ENCODE measurements at regions not wholly inside any gene's neighbourhood (a gene's known extent, or its start where the extent isn't known, plus 50 kb on each side); places are given as distances from the start of the nearest gene placed in this dataset.
"Not testable (repeated sequence)": the region's sequence is repeated elsewhere in the genome, so short reads cannot be mapped to it uniquely, and the experiment has no call there.

DNA sequence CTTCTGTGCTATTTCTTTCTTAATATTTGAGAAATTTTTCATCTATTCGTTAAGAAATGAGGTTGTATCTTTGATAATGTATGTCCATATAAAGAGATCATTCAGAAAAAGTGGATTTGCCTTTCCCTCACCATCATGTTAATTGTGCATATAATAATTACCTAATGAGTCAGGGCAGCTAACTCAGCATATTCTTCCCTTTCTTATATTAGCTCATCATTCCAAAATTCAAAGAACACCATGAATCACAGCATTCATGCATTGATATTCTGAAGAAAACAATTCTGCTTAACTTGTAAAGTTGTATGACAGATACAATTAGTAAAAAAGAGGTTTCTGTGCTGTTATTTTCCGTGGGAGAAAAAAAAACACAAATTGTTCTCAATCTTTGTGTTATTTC is 630.6 kb downstream of the TLE1 start:
- no peak for DNase-seq

DNA sequence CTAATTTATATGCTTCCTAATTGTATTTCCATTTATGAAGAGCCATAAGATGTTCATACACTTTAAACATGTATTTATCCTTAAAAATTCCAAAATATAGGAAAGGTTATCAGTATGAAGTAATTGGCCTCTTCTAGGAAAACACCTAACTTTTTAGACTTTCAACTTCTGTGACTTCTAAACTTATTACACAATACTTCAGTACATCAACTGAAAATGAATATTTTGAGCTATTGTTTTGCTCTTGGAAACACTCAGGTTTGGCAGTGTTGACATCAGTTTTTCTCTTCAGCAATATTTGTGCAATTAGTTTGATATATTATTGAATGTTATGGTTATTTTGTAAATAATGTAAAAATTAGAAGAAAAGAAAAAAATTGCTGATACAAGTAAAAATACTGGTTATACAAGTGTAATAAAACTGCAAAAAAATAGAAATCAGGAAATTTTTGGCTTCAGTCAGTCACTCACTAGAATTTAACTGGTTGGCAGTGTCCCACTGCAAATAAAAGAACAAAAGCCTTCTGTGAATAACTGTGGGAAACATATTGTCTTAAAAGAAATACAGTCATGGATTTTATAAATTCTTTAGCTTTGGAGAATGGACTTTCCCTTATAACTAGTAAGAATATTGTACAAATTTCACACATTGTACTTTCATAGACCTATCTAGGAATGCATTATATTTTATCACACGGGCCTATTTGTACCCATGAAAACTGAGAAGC is 635.9 kb downstream of the TLE1 start:
- DNase-seq = no peak

DNA sequence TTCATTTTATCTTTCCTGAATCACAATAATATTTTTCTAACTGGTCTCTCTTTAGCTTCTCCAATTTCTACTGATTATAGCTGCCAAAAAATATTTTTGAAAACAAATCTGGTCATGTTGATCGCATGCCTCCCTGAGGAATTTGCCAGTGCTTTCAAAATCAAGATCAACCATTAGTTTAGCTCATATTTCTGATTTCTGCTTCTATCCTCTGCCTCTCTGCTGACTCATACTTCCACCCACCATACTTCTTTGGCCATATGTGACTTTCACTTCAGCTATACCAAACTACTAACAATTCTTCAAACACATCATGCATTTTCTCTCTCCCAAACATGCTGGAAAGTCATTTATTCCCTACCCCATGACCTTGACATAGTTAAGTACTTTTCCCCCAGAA is 636.5 kb downstream of the TLE1 start:
- peak; percentile 71 for DNase-seq

DNA sequence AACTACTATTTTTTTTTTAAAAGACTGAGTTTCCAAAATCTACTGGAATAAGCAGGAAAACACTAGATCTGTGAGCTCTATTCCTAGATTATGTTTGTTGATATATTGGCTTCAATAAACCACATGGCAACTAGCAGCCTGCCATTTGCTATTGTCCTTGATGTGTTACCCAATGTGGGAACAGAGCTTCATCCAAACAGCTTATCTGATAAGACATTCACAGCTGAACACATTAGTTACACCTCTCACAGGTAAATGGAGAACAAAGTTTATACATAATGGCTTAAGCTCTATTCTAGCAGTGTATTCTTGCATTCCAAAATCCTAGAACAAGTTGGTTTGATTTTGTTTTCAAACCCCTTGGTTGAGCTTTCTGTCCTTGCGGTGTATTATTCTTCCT is 642.1 kb downstream of the TLE1 start:
- DNase-seq = no peak

DNA sequence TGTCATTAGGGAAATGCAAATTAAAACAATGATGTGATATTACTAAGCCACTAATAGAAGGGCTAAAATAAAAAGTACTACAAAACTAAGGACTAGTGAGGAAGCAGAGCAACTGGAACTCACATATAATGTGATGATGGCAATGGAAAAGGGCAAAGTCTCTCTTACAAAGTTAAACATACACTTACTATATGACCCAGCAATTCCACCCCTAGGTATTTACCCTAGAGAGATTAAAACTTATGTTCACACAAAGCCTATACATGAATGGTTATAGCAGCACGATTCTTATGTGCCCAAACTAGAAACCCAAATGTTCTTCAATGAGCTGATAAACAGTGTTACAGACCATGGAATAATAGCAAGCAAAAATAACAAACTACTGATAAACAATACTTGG is 643.7 kb downstream of the TLE1 start:
- DNase-seq = no peak

DNA sequence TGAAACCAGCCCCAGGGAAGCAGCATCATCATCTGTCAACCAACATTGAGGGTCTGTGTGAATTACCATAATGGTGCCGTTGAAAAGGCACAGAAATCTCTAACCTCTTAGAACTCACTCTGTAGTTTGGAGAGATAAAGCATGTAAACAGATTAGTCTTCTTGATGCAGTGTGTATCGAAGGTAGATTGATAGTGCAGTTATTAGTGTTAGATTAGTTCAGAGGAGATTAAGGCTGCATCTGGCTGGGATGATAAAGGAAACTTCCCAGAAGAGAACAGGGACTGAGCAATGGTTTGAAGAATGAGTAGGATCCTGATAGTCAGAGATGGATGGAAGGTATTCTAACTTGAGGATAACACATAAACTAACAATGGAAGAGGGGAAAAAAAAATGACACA is 651.5 kb downstream of the TLE1 start:
- DNase-seq = no peak

DNA sequence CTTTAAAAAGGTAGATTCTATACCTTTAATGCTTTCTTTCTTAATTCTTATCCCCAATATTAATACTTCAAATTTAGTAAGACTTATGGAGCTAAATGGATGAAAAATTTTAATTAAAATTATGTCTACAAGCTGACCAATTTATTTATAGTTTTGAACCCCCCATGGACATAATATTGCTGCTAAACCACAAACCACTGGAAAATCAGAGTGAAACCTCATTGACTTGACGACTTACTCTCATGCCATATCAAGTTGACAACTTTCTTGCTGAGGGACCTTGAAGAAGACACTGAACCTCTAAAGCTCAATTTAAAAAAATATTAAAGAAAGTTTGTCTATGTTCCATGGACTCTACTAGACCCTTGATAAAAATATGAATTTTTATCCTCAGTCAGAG is 653.7 kb downstream of the TLE1 start:
- DNase-seq = no peak

DNA sequence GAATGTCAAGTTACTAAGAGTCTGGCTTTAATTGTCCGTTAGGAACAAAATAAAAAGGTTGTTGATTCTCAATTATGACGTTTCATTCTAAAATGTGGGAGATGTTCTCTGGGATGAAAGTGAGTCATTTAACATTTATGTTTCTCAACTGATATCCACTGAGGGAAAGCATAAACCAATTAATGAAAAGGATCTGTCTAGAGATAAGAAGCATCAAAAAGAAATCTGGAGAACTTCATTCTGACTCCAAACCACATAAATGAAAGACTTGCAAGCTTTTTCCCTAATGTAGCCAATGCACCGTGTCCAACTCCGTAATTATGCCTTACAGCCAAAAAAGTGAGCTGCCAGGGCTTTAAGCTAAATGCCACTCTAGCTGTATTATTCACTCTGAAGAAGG is 654.2 kb downstream of the TLE1 start:
- DNase-seq = no peak

DNA sequence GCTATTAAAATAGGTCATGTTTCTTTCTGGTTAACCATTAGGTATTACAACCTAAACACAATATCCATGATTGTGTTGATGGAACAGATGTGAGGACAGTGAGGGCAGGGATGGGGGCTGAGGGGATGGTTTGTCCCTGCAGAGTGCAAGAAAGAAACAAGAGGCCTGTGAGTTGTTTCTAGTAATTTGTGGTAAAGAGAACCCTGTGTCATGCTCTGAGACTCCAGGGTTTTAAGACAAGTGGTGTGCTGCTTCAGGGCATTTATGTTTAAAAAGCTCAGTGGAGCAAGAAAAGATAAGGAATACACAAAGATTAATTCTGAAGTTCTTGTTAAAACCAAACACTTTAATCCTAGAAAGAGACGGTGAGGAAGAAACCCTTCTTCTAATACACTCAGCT is 656.5 kb downstream of the TLE1 start:
- no peak for DNase-seq

DNA sequence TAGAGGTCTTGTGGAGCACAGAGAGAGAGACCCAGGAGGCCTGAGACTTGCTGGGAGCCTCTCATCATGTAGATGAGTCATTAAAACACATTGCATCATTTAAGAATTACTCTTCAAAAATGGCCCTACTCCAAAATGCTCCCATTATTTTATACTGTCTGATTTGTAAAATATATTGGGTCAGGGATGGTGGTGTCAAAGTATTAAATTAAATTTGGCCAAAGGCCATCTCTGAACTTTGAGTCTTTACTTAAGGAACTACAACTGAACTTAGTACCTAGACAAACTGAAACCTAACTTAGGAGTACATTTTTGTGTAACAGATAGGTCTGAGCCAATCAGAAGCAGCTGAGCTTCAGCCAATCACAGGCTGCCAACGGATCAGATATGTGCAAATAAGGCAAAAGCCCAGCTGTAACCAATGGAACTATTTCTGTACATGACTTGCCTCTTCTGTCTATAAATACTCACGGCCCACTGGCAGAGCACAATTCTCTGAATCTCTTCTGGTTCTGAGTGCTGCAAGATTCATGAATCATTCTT is 657.2 kb downstream of the TLE1 start:
- peak; percentile 87 for DNase-seq

DNA sequence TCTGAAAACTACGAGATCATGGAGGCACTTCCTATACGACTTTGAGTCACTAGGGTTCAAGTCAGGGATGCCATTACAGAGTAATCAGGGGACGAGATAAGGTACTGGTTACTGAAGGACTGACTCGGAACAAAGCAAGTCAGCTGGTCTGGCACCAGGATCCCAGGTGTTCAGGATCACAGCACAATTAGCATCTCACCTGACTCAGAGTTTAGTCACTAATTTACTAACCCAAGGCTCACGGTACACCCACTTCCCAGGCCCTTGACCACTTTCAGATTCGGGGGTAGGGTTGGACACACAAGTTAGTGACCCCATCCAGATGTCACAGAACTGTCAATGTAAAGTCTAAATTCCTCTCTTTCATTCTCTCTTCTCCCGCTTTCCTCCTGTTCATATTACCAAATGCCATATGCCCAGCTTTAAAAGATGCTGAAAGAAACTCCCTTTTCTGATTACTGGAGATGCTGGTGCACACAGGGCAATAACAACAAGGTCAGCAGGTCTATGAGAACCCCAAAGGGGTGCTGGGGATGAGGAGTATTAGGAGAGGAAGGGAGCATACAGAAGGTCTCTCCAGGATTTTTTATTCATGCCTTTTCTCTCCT is 657.8 kb downstream of the TLE1 start:
- DNase-seq = no peak

DNA sequence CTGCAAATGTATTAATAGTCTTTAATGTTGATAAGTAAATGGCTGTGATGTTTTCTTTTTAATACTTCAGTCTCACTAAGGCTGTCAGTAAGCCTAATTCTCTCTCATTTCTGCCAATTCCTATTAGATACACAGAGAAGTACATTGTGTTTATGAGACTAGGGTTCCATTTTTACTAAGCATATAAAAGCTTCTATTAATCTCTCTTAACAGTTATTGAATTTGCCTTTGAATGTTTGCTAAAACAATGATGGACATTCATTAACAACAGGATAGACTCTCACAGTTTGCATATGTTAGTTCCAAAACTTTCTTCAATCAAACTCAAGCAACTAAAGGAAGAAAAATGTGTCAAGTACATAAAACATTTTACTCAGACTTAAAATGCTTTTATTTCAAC is 659.3 kb downstream of the TLE1 start:
- no peak for DNase-seq

DNA sequence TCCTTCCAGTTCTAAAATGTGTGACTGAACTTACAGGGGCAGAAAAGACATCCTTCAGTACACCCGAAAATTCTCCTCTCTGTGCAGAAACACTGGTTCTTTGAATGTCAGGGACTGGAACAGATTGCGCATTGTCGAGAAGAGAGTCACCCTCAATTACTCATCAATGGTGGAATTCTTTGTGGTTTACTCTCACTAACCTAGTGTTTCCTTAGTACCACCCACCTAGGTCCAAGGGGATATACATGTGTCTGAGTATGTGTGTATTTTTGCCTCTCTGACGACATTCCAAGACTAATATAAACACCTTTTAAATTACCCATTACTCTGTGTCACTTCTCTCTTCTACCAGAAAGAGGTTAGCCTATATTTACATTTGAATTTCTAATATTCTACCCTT is 660.8 kb downstream of the TLE1 start:
- no peak for DNase-seq

DNA sequence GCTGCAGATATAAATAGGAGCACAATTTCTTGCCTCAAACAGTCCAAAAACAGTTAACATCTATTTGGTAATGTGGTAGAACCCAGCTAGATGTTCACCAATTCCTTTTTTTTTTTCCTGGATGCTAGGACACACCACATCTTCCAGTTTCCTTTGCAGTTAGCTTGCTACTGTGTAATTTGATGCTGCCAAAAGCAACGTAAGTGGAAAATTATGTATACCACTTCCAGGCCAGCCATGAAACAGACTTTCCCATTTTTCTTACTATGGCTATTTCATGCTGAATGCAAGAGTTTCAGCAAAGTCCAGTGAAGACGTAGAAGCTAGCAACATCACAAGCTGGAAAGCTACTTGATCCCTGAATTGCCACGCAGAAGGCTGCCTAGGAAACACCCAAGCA is 667.2 kb downstream of the TLE1 start:
- no peak for DNase-seq

DNA sequence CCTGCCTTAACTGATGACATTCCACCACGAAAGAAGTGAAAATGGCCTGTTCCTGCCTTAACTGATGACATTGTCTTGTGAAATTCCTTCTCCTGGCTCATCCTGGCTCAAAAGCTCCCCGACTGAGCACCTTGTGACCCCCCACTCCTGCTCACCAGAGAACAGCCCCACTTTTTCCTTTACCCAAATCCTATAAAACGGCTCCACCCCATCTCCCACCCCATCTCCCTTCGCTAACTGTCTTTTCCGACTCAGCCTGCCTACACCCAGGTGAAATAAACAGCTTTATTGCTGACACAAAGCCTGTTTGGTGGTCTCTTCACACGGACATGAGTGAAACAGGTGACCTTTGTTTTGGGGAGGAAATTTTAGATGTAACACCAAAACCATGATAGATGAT is 674.4 kb downstream of the TLE1 start:
- not testable (repeated sequence) for DNase-seq

DNA sequence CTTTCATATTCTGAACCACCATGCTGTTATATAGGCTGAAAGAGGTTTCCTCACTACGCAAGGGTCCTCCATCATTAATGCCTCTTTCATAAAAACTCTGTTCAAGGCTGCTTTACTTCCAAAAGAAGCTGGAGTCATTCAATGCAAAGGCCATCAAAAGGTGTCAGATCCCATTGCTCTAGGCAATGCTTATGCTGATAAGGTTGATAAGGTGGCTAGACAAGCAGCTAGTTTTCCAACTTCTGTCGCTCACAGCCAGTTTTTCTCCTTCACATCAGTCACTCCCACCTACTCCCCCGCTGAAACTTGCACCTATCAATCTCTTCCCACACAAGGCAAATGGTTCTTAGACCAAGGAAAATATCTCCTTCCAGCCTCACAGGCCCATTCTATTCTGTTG is 676.2 kb downstream of the TLE1 start:
- not testable (repeated sequence) for DNase-seq

DNA sequence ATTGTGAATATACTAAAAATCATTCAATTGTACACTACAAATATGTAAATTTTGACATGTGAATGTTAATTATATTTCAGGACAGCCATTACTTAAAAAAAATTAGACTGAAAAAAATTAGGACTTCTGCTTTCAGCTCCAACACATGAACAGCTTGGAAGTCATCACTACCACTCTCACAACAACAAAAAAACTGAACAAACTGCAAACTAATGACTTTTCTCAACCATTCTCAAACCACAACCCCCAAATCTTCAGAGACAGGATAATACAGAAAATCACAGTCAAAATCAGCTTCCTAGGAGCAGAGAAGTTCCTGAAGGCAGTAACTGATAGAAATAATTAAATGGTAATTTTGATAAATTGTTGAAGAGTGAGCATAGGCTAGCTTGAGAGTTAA is 686.4 kb downstream of the TLE1 start:
- DNase-seq = peak; percentile 35

DNA sequence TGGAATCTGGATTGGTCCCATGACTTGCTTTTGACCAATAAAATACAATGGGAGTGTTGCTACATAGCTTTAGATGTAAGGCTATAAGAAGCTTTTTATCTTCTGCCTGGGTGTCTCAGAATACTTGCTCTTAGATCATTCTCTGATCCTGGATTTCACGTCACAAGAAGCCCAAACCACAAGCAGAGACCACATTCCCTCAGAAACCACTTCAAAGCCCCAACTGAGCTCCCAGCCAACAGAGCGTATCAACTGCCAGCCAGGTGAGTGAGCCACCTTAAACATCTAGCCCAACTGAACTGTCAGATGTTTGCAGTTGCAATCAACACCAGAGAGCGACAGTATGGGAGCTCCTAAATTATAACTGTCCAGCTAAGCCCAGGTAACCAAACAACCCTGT is 687.1 kb downstream of the TLE1 start:
- peak; percentile 30 for DNase-seq

DNA sequence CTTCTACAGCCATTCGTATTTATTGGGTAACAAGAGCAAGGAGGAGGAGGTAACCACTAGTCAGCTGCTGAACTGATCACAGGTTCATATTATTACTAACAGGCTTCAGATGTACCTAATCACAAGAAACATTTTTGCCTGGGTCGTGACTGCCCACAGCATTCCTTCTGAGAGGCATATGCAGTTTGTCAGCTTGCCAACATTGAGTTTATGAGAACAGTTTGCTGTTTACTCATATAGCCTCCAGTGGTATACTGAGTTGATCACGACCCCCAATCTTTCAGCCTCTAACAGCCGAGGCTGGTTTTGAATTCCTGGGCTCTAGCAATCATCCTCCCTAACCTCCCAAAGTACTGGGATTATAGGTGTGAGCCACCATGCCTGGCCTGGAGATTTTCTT is 693.6 kb downstream of the TLE1 start:
- no peak for DNase-seq

DNA sequence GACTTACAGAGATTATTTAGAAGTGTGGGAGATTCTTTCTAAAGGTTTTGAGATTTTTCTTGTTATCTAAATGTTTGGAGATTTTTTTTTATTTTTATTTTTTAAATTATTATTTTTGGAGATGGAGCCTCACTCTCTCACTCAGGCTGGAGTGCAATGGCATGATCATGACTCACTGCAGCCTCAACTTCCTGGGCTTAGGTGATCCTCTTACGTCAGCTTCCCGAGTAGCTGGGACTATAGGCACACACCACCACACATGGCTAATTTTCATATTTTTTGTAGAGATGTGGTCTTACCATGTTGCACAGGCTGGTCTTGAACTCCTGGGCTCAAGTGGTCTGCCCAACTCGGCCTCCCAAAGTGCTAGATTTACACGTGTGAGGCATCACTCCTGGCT is 694.5 kb downstream of the TLE1 start:
- DNase-seq = peak; percentile 32

DNA sequence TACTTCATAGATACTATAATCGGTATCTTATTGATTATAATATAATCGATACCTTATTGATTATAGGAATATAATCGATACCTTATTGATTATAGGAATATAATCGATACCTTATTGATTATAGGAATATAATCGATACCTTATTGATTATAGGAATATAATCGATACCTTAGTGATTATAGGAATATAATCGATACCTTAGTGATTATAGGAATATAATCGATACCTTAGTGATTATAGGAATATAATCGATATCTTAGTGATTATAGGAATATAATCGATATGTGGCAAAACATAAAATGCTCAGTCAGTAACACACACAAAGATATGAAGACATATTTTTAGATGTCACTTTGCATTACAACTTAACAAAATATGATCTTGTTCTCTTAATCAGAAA is 703.8 kb downstream of the TLE1 start:
- DNase-seq = not testable (repeated sequence)

DNA sequence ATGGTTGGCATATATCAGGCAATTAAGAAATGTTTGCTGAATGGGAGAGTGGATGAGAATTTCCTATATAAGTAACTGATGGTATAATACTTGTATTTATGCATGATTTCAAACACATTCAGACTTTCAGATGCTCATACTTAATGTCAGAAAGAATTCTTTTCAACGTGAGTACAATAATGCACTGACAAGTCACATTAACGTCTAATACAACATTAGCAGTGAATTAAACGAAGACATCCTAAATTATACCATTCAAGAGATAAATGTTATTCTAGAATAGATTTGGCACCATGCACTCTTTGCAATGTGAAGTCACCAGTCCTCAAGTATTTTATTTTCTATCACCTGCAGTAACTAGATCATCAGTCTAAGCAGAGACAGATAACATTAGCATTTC is 712.9 kb downstream of the TLE1 start:
- DNase-seq = no peak

DNA sequence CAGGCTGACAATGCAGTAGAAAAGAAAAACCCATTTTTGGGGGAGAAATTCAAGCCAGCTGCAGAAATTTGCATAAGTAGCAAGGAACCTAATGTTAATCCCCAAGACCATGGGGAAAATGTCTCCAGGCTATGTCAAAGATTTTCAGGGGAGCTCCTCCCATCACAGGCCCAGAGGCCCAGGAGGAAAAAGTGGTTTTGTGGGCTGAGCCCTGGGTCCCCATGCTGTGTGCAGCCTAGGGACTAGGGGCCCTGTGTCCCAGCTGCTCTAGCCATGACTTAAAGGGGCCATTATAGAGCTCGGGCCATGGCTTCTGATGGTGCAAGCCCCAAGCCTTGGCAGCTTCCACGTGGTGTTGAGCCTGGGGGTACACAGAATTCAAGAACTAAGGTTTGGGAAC is 719.0 kb downstream of the TLE1 start:
- not testable (repeated sequence) for DNase-seq

DNA sequence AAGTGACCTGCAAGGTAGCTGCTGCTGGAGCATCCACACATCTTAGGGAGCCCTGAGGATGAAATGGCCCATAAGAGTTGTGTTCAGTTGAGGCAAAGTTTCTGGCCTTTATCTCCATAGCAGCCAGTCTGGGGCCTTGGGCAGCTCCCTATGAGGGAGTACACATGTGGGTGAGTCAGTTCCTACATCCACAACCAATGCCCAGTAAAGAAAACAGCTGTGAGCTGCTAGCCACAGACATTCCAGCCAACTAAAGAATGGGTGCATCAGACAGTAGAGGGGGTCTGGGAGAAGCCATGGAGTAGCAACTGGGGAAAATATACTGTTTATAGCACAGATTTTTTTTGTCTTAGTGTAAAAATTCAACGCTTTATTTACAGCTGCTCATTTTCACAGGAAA is 720.7 kb downstream of the TLE1 start:
- DNase-seq = no peak

DNA sequence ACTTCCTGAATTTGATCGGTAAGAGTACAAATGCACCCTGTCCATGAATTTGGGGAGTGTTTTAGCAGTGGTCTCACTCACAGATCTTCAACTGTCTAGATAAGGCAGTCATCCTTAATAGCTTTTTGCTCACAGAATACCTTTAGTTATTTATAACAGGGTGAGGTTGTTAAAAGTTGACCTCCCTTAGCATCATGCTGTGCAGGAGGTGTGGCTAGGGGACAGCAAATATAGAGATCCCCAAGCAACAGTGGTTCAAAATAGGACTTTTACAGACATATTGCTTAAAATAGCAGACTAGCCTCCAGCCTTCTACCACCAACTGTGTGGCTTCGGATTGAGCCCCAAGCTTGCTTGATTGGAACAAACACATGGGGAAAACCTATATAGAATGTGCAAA is 724.4 kb downstream of the TLE1 start:
- DNase-seq = no peak

Measured in MV-4-11 (cell line).